ENCODE measurements at regions not wholly inside any gene's neighbourhood (a gene's known extent, or its start where the extent isn't known, plus 50 kb on each side); places are given as distances from the start of the nearest gene placed in this dataset.

- no peak for DNase-seq (ENCODE audit: low read depth in 3 of 3)
Observed at GRCh38 chr16:86089334-86089900, 190.5 kb downstream of the IRF8 start.

DNA sequence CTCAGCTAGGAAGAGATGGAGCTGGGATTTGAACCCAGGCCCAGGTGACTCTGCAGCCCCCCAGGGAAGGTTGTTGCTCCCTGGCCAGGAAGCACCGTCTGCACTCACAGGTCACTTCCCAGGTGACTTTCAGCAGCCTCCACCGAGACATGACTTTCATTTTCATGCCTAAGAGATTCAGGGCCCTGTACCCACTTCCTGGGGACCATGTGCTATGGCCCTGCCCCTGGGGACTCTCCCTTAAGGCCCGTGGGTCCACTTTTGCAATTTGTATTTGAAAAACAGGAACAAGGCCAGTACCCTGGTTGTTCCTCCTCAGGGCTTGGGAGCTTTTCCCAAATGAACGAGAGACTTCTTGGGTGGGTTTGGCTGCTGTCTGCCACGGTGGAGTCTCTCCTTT is 191.0 kb downstream of the IRF8 start:
- DNase-seq (ENCODE audit: low read depth in 3 of 3) = no peak

DNA sequence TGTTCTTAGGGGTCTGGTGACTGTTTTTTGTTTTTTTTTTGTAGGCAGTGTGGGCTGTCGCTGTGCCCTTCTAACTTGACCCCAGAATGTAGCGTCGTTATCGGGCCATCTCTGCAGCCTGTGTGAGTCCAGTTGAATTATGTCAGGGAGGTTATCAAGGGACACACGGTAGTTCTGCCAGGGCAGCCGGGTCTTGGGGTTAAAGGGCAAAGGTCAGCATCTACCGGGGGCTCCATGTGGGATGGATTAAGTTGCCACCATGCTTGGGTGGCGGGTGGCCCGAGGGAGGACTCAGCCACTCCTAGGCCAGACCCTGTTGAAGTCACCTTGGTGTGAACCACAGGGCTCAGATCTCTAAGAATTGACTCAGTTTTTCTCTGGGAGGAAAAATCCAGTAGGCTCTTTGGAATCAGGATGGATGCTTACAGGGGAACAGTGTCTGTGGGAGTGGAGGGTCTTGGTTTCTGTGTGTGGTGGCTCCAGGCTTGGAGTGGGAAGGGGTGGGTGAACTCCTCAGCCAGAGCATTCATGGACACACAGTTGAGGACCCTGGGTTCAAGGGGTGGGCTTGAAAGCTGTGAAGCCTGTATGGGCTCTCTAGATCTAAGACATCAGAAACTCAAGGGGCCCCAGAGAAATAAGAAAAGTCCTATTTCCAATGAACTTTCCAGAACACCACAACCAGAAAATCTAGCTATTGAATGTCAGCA is 191.7 kb downstream of the IRF8 start:
- no peak for DNase-seq (ENCODE audit: low read depth in 3 of 3)

DNA sequence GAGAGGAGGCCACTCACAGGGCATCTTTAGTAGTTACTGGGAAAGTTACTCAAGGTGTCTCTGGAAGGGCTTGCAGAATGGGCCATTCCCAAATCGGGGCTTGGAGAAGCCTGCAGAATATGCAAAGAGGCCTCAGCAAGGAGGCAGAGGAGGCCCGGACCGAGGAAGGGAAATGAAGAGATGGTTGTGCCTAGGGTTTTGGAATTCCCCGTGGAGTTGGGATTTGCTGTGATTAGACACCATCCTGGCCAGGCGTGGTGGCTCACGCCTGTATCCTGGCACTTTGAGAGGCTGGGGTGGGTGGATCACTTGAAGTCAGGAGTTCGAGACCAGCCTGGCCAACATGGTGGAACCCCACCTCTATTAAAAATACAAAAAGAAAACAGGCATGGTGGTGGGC is 193.0 kb downstream of the IRF8 start:
- DNase-seq (ENCODE audit: low read depth in 3 of 3) = no peak

DNA sequence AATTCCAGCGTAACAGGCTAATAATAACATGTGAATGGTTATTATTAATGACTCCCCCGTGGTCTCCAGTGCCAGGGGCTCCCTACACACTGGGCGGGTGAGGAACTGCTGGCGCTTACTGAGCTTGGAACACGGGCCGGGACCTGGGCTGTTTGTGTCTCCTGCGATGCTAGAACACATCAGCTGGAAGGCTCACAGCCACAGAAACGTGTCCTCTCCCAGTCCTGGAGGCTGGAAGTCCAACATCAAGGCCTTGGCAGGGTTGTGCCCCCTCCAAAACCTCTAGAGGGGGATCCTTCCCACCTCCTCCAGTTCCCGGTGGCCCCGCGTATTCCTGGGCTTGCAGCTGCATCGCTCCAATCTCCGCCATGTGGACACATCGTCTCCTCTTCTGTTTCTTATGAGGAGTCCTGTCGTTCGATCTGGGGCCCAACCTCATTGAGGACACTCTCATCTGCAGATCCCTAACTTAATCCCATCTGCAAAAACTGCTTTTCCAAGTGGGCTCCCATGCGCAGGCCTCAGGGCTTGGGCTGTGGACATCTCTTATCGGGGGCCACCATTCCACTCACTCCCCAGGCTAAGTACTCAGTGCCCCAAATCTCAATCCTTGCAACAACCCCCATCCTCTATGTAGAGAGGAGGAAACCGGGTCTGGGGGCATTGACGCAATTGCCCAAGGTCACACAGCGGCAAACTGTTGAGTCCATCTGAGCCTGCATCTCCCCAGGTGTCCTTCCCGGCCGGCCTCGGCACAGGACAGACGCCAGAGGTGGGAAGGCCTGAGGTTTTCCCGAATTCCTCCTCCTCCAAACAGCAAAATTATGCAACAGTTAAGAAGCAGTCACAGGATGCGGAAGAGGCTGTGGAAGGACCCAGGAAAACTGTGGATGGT is 193.9 kb downstream of the IRF8 start:
- no peak for DNase-seq (ENCODE audit: low read depth in 3 of 3)

DNA sequence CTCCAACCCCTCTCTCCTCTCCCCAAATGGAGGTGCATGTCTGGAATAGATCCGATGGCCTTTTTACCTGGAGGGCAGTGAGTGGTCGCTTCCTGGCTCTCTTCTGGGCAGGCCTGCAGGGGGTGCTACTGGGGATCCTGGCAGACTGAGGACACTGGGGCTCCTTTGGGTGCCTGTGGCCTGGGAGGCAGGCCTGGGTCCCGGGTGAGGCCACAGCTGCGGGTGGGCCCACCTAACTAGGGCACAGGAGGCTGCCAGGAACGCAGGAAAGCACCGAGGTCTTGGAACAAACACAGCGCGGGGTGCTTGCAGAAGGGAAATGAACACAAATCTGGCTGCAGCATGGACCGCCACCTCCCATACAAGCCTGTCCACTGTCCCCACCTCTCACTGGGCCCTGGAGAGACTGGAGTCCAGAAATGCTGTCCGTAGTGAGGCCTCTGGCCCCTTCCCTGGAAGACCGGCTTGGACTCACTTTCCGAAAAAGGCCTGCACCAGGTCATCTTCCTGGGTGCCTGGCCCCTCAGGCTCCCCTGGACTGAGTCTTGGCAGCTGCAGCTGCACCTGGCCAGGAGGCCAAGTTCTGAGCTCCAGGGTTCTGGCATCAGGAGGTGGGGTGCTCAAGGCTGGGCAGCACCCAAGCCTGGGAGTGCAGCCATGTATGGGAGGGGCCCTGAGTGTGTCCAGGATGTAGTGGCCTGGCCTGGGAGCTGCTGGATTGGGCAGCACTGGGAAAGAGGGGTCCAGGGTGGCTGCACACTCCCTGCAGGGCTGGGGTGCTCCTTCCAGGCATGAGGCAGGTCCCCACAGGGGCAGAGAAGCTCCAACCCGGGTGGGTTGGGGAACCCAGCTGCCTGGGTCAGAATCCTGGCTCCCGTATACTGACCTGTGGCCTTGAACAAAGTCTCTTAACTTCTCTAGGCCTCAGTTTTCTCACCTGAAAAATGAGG is 195.1 kb downstream of the IRF8 start:
- no peak for DNase-seq (ENCODE audit: low read depth in 3 of 3)

- no peak for DNase-seq (ENCODE audit: low read depth in 3 of 3)
Observed at GRCh38 chr16:86095131-86095752, 196.3 kb downstream of the IRF8 start.

GRCh38 chr16:86095906-86096485 is 197.0 kb downstream of the IRF8 start:
- DNase-seq (ENCODE audit: low read depth in 3 of 3) = no peak

DNA sequence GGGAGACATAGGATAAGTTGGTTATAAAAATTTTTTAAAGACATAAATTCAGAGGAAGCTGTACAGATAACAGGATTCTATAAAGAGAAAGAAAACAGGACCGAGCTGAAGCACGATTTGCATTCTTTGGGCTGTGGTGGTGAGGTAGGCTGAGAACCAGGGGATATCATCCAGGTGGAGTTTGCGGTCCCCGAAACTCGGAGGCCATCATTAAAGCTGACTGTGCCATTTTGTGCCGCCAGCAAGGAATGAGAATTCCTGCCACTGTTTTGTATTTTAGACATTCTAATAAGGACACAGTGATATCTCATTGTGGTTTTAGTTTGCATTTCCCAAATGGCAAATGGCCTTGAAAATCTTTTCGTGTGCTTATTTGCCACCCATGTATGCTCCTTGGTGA is 197.9 kb downstream of the IRF8 start:
- DNase-seq (ENCODE audit: low read depth in 3 of 3) = no peak

- no peak for DNase-seq (ENCODE audit: low read depth in 3 of 3)
Observed at GRCh38 chr16:86099326-86099725, 200.4 kb downstream of the IRF8 start.

DNA sequence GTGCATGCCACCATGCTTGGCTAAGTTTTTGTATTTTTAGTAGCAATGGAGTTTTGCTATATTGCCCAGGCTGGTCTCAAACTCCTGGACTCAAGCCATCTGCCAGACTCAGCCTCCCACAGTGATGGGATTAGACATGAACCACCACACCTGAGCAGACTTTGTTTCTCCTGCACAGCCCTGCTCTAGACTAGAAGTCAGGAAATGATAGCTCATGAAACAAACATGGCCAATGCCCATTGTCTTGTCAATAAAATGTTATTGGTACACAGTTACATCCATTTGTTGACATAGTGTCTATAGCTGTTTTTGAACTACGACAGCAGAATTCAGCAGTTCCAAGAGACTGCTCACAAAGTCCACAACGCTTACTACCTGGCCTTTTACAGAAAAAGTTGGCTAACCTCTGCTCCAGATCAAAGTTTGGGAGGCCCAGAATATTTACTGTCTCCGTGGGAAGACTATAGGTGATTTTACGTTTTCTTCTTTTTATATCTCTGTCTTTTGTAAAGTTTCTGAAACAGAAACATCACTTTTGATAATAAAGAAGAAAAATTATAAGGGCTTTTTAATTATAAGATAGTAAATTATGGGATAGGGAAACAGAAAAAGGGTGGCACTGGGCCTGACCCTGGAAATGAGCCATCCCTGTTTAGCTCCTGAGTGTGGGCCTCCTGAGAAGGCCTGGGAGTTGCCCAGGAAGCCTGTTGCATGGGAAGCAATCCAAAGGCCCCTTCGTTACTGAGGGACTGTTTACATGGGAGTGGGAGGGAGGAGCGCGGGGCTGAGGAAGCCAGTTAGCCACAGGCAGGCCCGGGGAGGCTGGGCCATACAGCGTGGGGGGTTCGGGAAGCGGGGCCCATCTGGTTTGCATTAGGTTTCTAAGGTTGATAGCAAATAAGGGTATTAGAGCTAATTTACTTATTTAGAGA is 201.5 kb downstream of the IRF8 start:
- no peak for DNase-seq (ENCODE audit: low read depth in 3 of 3)

- no peak for DNase-seq (ENCODE audit: low read depth in 3 of 3)
Observed at GRCh38 chr16:86101137-86101896, 202.4 kb downstream of the IRF8 start.

GRCh38 chr16:86101897-86102157 is 202.9 kb downstream of the IRF8 start:
- DNase-seq (ENCODE audit: low read depth in 3 of 3) = no peak

DNA sequence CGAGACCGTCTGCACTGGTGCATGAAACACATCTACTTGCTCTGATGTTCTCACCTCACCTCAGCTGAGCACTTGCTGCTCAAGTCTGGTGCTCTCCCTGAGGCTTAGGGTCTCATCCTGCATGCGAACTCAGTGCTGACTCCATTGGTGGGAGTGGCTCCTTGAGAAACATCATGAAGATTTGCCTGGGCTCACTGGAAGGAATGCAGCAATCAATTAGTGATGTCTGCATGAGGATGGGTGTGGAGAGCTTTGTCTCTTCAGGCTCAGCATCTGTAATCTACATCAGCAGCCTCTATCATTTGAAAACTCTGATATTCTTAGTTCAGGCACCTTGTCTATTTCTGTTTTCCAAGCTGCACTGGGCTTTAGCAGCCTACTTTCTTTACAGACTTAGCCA is 204.4 kb downstream of the IRF8 start:
- DNase-seq (ENCODE audit: low read depth in 3 of 3) = no peak

DNA sequence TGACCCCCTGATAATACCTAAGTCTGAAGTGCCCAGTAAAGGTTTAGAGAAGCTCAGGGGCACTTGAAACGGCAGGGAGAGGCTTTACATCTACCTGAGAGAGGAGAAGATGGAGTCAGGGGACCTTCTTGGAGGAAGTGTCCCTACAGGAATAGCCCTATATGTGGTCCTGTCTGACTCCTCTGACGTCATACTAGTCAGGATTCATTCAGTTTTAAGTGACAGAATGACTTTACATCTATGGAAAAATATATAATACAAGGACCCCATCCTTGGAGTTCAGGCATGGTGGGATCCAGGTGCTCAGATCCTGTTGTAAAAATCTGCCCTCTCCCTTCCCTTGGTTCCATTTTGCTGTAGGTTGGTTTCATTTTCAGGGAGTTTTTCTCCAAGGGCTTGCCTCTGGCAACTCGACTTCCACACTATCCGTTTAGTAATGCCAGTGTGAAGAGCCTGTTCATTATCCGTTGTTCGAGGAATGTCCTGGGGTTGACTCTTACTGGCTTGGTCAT is 205.6 kb downstream of the IRF8 start:
- no peak for DNase-seq (ENCODE audit: low read depth in 3 of 3)

GRCh38 chr16:86107215-86107825 is 208.4 kb downstream of the IRF8 start:
- DNase-seq (ENCODE audit: low read depth in 3 of 3) = no peak

DNA sequence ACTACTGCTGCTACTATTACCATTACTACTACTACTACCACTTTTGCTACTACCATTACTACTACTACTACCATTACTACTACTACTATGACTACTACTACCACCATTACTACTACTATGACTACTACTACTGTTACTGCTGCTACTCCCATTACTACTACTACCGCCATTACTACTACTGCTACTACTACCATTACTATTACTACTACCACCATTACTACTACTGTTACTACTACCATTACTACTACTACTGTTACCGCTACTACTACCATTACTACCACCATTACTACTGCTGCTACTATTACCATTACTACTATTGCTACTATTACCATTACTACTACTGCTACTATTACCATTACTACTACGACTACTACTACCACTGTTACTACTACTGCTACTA is 209.1 kb downstream of the IRF8 start:
- no peak for DNase-seq (ENCODE audit: low read depth in 3 of 3)

- DNase-seq (ENCODE audit: low read depth in 3 of 3) = no peak
Observed at GRCh38 chr16:86110134-86110533, 211.2 kb downstream of the IRF8 start.

GRCh38 chr16:86110726-86111125 is 211.8 kb downstream of the IRF8 start:
- DNase-seq (ENCODE audit: low read depth in 3 of 3) = no peak

All from stimulated activated CD4-positive, alpha-beta T cell treated with anti-CD3 and anti-CD28 coated beads, TNF-alpha, amount 100 ng/mL, for 24 hours (primary cell).